Chondrocyte (in vitro differentiated cells): ENCODE measurements at regions not wholly inside any gene's neighbourhood (a gene's known extent, or its start where the extent isn't known, plus 50 kb on each side); places are given as distances from the start of the nearest gene placed in this dataset.

Source experiments
- DNase-seq: peaks from one replicate; pipeline ENCODE4 v3.0.0; 2021; ENCODE audit warnings: mixed read lengths, low spot score
- H3K27ac Mint-ChIP-seq: one replicate; pipeline ENCODE4 v1.8.0; 2021; ENCODE audit warnings: mild to moderate bottlenecking, moderate library complexity, mixed read lengths; ENCODE audit not compliant: unreplicated experiment
- H3K27me3 Mint-ChIP-seq: 2 replicates; pipeline ENCODE4 v1.8.0; 2021; ENCODE audit warnings: low read depth, mixed read lengths
- H3K36me3 Mint-ChIP-seq: 2 replicates; pipeline ENCODE4 v1.8.0; 2021; ENCODE audit warnings: low read depth, mixed read lengths
- H3K4me1 Mint-ChIP-seq: 2 replicates; pipeline ENCODE4 v1.8.0; 2021; ENCODE audit warnings: low read depth, mild to moderate bottlenecking, mixed read lengths
- H3K4me3 Mint-ChIP-seq: one replicate; pipeline ENCODE4 v1.8.0; 2021; ENCODE audit warnings: mild to moderate bottlenecking, moderate library complexity, mixed read lengths; ENCODE audit not compliant: unreplicated experiment
- H3K9me3 Mint-ChIP-seq: 2 replicates; pipeline ENCODE4 v1.8.0; 2021; ENCODE audit warnings: low read depth, mixed read lengths
- CTCF ChIP-seq: fragments of 200-600 bp; sonication (generic); IDR thresholded peaks from 2 replicates; pipeline ENCODE4 v1.5.0; 2021; ENCODE audit warnings: antibody characterized with exemption, mild to moderate bottlenecking, moderate library complexity

GRCh38 chr10:43731486-43731885 is 82.8 kb upstream of the ZNF32 start:
- Mint-ChIP-seq H3K27ac (no peak overlapping the region), H3K9me3 (peaks cover 44% of the 10 kb centered on the region), H3K27me3 (no peaks in the 10 kb centered on the region), H3K4me1 (peaks cover 28% of the 10 kb centered on the region), H3K36me3 (peaks cover 9% of the 10 kb centered on the region), H3K4me3 (no peak overlapping the region)
- TF ChIP-seq CTCF = no peak
- DNase-seq = no peak

GRCh38 chr10:43728425-43728824 is 79.7 kb upstream of the ZNF32 start:
- Mint-ChIP-seq H3K4me1 (peaks cover under 1% of the 10 kb centered on the region), H3K9me3 (peaks cover 58% of the 10 kb centered on the region), H3K36me3 (peaks cover 13% of the 10 kb centered on the region), H3K27ac (no peak overlapping the region), H3K4me3 (no peak overlapping the region), H3K27me3 (no peaks in the 10 kb centered on the region)
- DNase-seq = no peak
- no peak for TF ChIP-seq CTCF

DNA sequence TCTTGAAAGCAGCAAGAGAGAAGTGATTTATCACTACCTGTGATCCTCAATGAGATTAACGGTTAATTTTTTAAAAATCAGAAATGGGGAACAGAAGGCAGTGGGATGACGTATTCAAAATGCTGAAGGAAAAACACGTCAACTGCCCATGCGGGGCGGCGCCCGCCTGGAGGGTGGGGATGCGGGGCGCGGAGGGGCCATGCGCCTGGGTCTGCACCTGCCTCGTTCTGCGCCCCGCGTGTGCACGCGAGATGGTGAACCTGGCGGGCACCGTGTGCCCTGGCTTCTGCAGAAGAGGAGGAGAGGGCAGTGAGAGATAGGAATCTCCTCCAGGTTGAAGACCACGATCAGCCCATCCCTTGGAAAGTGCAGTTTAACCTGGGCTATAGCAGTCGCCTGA is 79.3 kb upstream of the ZNF32 start:
- Mint-ChIP-seq H3K36me3 (peaks cover 13% of the 10 kb centered on the region), H3K9me3 (peaks cover 58% of the 10 kb centered on the region), H3K4me3 (no peak overlapping the region), H3K4me1 (no peaks in the 10 kb centered on the region), H3K27me3 (no peaks in the 10 kb centered on the region), H3K27ac (no peak overlapping the region)
- DNase-seq = no peak
- no peak for TF ChIP-seq CTCF

DNA sequence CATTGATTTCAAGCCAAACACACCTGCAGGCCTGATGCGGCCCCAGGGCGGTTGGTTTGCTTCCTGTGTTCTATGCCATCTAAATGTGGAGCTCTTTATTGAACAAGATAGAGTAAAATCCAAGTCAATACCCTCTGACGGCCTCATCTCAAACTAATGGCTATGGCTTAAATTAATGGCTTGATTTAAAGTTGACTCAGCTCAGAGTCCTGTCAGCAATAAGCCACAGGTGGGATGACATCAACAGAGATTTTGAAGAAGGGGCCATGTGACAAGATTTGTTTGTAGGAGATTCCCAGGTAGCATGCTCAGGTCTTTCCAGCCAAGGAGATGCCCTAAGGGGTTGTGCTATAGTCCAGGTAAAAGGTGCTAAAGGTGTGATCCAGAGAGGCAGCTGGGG is 66.7 kb upstream of the ZNF32 start:
- no peak for DNase-seq
- H3K27ac Mint-ChIP-seq = no peak overlapping the region
- peaks cover 4% of the 10 kb centered on the region for H3K4me1 Mint-ChIP-seq
- peaks cover 5% of the 10 kb centered on the region for H3K36me3 Mint-ChIP-seq
- H3K27me3 Mint-ChIP-seq = no peaks in the 10 kb centered on the region
- no peak for TF ChIP-seq CTCF
- H3K9me3 Mint-ChIP-seq = peaks cover 10% of the 10 kb centered on the region
- no peak overlapping the region for H3K4me3 Mint-ChIP-seq

GRCh38 chr10:43712821-43713584 is 64.3 kb upstream of the ZNF32 start:
- Mint-ChIP-seq H3K27ac (no peak overlapping the region), H3K27me3 (no peaks in the 10 kb centered on the region), H3K4me1 (peaks cover 10% of the 10 kb centered on the region), H3K9me3 (peaks cover 4% of the 10 kb centered on the region), H3K4me3 (no peak overlapping the region), H3K36me3 (no peaks in the 10 kb centered on the region)
- no peak for TF ChIP-seq CTCF
- DNase-seq = no peak
